DND-41 (cell line): ENCODE measurements at regions not wholly inside any gene's neighbourhood (a gene's known extent, or its start where the extent isn't known, plus 50 kb on each side); places are given as distances from the start of the nearest gene placed in this dataset.

Experiments
- CTCF ChIP-seq: IDR thresholded peaks from 2 replicates; pipeline ENCODE4 v1.5.1; 2012; ENCODE audit warnings: borderline replicate concordance, low read length, moderate library complexity, mild to moderate bottlenecking; ENCODE audit not compliant: poor library complexity, severe bottlenecking; ENCODE audit errors: extremely low read depth
- EZH2 ChIP-seq: IDR thresholded peaks from 3 replicates; pipeline ENCODE4 v1.6.1; 2012; ENCODE audit warnings: borderline replicate concordance, low read depth, mild to moderate bottlenecking, moderate library complexity, low read length, inconsistent platforms; ENCODE audit not compliant: severe bottlenecking

DNA sequence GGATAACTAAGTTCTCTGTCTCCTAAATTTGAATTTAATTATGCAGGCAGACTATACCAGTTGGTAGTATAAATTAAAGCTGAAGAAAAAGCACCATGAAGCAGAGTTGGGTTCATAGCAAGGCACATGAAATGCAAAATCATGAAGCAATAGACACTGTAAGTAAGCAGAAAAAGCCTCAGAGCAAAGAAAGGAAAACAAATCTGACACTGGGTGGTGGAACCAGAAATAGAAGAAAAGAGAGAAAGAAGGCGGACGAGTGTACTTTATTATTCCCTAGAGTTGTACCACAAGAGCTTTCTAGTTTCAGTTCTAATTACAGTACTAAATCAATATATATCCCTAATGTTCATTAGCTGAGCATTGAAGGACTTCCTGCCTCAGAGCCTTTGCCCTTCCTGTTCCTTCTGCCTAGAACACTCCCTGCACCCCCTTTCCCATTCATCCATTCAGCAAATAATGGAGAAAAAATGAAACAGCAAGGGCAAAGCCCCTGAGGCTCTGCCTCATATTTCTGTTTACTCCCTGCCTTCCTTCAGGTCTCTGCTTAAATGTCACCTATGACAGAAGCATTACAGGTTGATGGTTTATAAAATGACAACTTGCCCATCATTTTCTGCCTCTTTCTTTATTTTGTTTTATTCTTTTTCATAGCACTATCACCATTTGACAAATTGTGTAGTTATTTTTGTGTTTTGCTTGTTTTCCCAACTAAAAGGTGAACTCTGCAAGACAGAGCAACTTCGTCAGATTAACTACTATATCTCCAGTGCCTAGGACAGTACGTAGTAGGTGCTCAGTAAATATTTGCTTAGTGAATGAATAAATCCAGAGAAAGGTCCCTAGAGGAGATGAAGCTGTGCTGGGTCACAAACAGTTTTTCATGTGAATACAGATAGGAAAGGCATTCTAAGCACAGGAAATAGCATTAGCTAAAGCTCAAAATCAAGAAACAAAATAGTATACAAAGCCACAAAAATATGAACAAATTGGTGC lies 154.0 kb upstream of the RASGEF1B start:
- TF ChIP-seq CTCF (no peak), EZH2 (no peak)
